GM18505 (cell line): ENCODE measurements at regions not wholly inside any gene's neighbourhood (a gene's known extent, or its start where the extent isn't known, plus 50 kb on each side); places are given as distances from the start of the nearest gene placed in this dataset.

Experiments
- ATAC-seq: cut with Tn5 transposase; IDR thresholded peaks from one replicate; pipeline ENCODE4 v1.9.1; 2021; ENCODE audit not compliant: unreplicated experiment
- POLR2A ChIP-seq: IDR thresholded peaks from 4 replicates; pipeline ENCODE4 v1.6.1; 2011; ENCODE audit warnings: borderline replicate concordance; ENCODE audit not compliant: insufficient read depth, insufficient read length; ENCODE audit errors: extremely low read depth

GRCh38 chr12:66919466-66919865 lies 240.6 kb upstream of the GRIP1 start:
- ATAC-seq, result no peak
- TF ChIP-seq POLR2A, result no peak

- no peak for TF ChIP-seq POLR2A
- ATAC-seq, result no peak
Observed at GRCh38 chr12:66920205-66920604, 241.3 kb upstream of the GRIP1 start.

- ATAC-seq, result no peak
- no peak for TF ChIP-seq POLR2A
Observed at GRCh38 chr12:66921151-66921550, 242.3 kb upstream of the GRIP1 start.

- no peak for ATAC-seq
- no peak for TF ChIP-seq POLR2A
Observed at GRCh38 chr12:66925083-66925482, 246.2 kb upstream of the GRIP1 start.

- peak; percentile 65 for ATAC-seq
- no peak for TF ChIP-seq POLR2A
Observed at GRCh38 chr12:66929121-66929520, 250.2 kb upstream of the GRIP1 start.

- no peak for TF ChIP-seq POLR2A
- no peak for ATAC-seq
Observed at GRCh38 chr12:66931091-66931490, 252.2 kb upstream of the GRIP1 start.

GRCh38 chr12:66932126-66932525 lies 253.2 kb upstream of the GRIP1 start:
- ATAC-seq, result no peak

GRCh38 chr12:66934302-66935062 lies 255.6 kb upstream of the GRIP1 start:
- no peak for TF ChIP-seq POLR2A
- ATAC-seq, result no peak

More at GRCh38 chr12:66932126-66932525, 253.2 kb upstream of the GRIP1 start:
- no peak for TF ChIP-seq POLR2A

GRCh38 chr12:66941150-66941549 lies 262.3 kb upstream of the GRIP1 start:
- TF ChIP-seq POLR2A, result no peak
- ATAC-seq, result no peak

GRCh38 chr12:66942741-66943465 lies 264.0 kb upstream of the GRIP1 start:
- no peak for ATAC-seq
- TF ChIP-seq POLR2A, result no peak

- no peak for TF ChIP-seq POLR2A
- ATAC-seq, result no peak
Observed at GRCh38 chr12:66944365-66944764, 265.5 kb upstream of the GRIP1 start.

- no peak for ATAC-seq
- no peak for TF ChIP-seq POLR2A
Observed at GRCh38 chr12:66945189-66945817, 266.4 kb upstream of the GRIP1 start.

- ATAC-seq, result no peak
- TF ChIP-seq POLR2A, result no peak
Observed at GRCh38 chr12:66947119-66947518, 268.2 kb upstream of the GRIP1 start.

GRCh38 chr12:66952668-66953067 lies 273.8 kb upstream of the GRIP1 start:
- no peak for ATAC-seq
- TF ChIP-seq POLR2A, result no peak
